Heart left ventricle (tissue), 13 donors: ENCODE measurements at regions not wholly inside any gene's neighbourhood (a gene's known extent, or its start where the extent isn't known, plus 50 kb on each side); places are given as distances from the start of the nearest gene placed in this dataset.

Experiments
- CTCF ChIP-seq, 12 donors: fragments of 200-600 bp; sonication (generic) in 4 of 12; IDR thresholded peaks; one replicate each; pipeline versions ENCODE4 v1.5.0 to v1.8.0; 2018 to 2022; ENCODE audit warnings: antibody characterized with exemption in 12 of 12, mild to moderate bottlenecking in 5 of 12
- POLR2A ChIP-seq, 2 donors: fragments of 450-650 bp; IDR thresholded peaks; one replicate each; pipeline ENCODE4 v1.6.1; 2017; ENCODE audit warnings: antibody characterized with exemption in 2 of 2, mild to moderate bottlenecking in 2 of 2, moderate library complexity in 2 of 2
- donor health status: ischemic (EF 13 %, LVEDD 7.1; RV severe dilation, severe dysfunction).
- donor health status: DM: no; HTN: yes; CAD: no.
- donor health status: DM: no; HTN: no; CAD: no.
- donor health status: ischemic (EF 25% LVEDD 6.9; RV normal size, moderate dysfunction).
- donor health status: ischemic (EF 25% LVEDD 5.7; RV mildly dilated, moderate dysfunction).
- donor health status: ischemic (EF 35%, LVEDD 5.7; RV mildly dilated, moderate dysfunction).
- donor health status: nonischemic (EF 11% LVEDD 7.7; RV severe dilation, severe dysfunction).
- donor health status: DM: yes; HTN: yes; CAD: no.
- donor health status: PGD.
- donor health status: ischemic (EF 29% LVEDD 5.4; RV normal size, mild dysfunction).
- donor health status: nonischemic (EF 23%, LVEDD 6.1; RV moderate dilation, normal function).

- no peak for TF ChIP-seq POLR2A (IDR thresholded peaks at IDR 0.05)
- no peak for TF ChIP-seq CTCF (IDR thresholded peaks at IDR 0.05)
Measured at GRCh38 chr11:70727899-70728620, 329.7 kb downstream of the CTTN start.
